Stimulated activated naive B cell treated with anti-CD40 and anti-IgM and Interleukin-4, amounts not matched to agents 10 μg/mL and 1 μg/mL and 100 μg/mL, for 72 hours (primary cell): ENCODE measurements at regions not wholly inside any gene's neighbourhood (a gene's known extent, or its start where the extent isn't known, plus 50 kb on each side); places are given as distances from the start of the nearest gene placed in this dataset.

ENCODE experiments used
- ATAC-seq, 2 donors: fragments of 150-1000 bp; cut with Tn5 transposase; replicated peaks; 2 replicates each; pipeline ENCODE4 v1.10.0; 2021; ENCODE audit warnings: moderate library complexity in 1 of 2
- DNase-seq: peaks from one replicate; pipeline ENCODE4 v3.0.0; 2021
- H3K27ac Mint-ChIP-seq: one replicate; pipeline ENCODE4 v1.8.0; 2022; ENCODE audit warnings: mild to moderate bottlenecking, mixed read lengths
- H3K27me3 Mint-ChIP-seq, 2 donors: one replicate each; pipeline ENCODE4 v1.8.0; 2022; ENCODE audit warnings: mixed read lengths in 2 of 2
- H3K36me3 Mint-ChIP-seq, 2 donors: one replicate each; pipeline ENCODE4 v1.8.0; 2022; ENCODE audit warnings: mixed read lengths in 2 of 2, mild to moderate bottlenecking in 1 of 2
- H3K4me1 Mint-ChIP-seq, 2 donors: one replicate each; pipeline ENCODE4 v1.8.0; 2022; ENCODE audit warnings: mixed read lengths in 2 of 2, mild to moderate bottlenecking in 1 of 2
- H3K4me3 Mint-ChIP-seq, 2 donors: one replicate each; pipeline ENCODE4 v1.8.0; 2022; ENCODE audit warnings: mild to moderate bottlenecking in 2 of 2, mixed read lengths in 2 of 2, moderate library complexity in 1 of 2
- H3K9me3 Mint-ChIP-seq, 2 donors: one replicate each; pipeline ENCODE4 v1.8.0; 2022; ENCODE audit warnings: mixed read lengths in 2 of 2, mild to moderate bottlenecking in 1 of 2

GRCh38 chr6:18997375-18997826 lies 610.3 kb downstream of the RNF144B start:
- Mint-ChIP-seq H3K4me1 (no peaks in the 10 kb centered on the region), H3K27ac (no peak overlapping the region), H3K4me3 (no peak overlapping the region), H3K36me3 (no peaks in the 10 kb centered on the region), H3K9me3 (peaks cover 0 to 4% of the 10 kb centered on the region in 2 donors), H3K27me3 (peaks cover 0 to 8% of the 10 kb centered on the region in 2 donors)
- ATAC-seq (peak; percentile 74 to 80), DNase-seq (no peak)

- Mint-ChIP-seq H3K36me3 (no peaks in the 10 kb centered on the region), H3K9me3 (peaks cover 0 to 2% of the 10 kb centered on the region in 2 donors), H3K4me1 (no peaks in the 10 kb centered on the region), H3K4me3 (no peak overlapping the region), H3K27me3 (no peaks in the 10 kb centered on the region), H3K27ac (no peak overlapping the region)
- no peak for DNase-seq
- ATAC-seq, result no peak
Observed at GRCh38 chr6:19002976-19003560, 615.9 kb downstream of the RNF144B start.

GRCh38 chr6:19004176-19004575 lies 617.0 kb downstream of the RNF144B start:
- Mint-ChIP-seq H3K9me3 (no peaks in the 10 kb centered on the region), H3K36me3 (no peaks in the 10 kb centered on the region), H3K27ac (no peak overlapping the region), H3K4me3 (no peak overlapping the region), H3K4me1 (no peaks in the 10 kb centered on the region), H3K27me3 (no peaks in the 10 kb centered on the region)
- no peak for DNase-seq
- ATAC-seq, result no peak

GRCh38 chr6:19009769-19010168 lies 622.6 kb downstream of the RNF144B start:
- no peak overlapping the region for H3K27ac Mint-ChIP-seq
- DNase-seq (no peak), ATAC-seq (no peak)
- no peaks in the 10 kb centered on the region for H3K27me3 Mint-ChIP-seq
- H3K9me3 Mint-ChIP-seq, result no peaks in the 10 kb centered on the region
- H3K4me3 Mint-ChIP-seq, result no peak overlapping the region
- H3K4me1 Mint-ChIP-seq, result no peaks in the 10 kb centered on the region
- no peaks in the 10 kb centered on the region for H3K36me3 Mint-ChIP-seq

- H3K9me3 Mint-ChIP-seq, result no peaks in the 10 kb centered on the region
- ATAC-seq, result no peak
- H3K4me3 Mint-ChIP-seq, result no peak overlapping the region
- no peak overlapping the region for H3K27ac Mint-ChIP-seq
- H3K4me1 Mint-ChIP-seq, result no peaks in the 10 kb centered on the region
- no peaks in the 10 kb centered on the region for H3K36me3 Mint-ChIP-seq
- no peaks in the 10 kb centered on the region for H3K27me3 Mint-ChIP-seq
- no peak for DNase-seq
Observed at GRCh38 chr6:19013026-19013705, 626.0 kb downstream of the RNF144B start.

GRCh38 chr6:19024737-19025136 lies 637.6 kb downstream of the RNF144B start:
- H3K36me3 Mint-ChIP-seq, result no peaks in the 10 kb centered on the region
- H3K27ac Mint-ChIP-seq, result no peak overlapping the region
- no peak overlapping the region for H3K4me3 Mint-ChIP-seq
- H3K4me1 Mint-ChIP-seq, result no peaks in the 10 kb centered on the region
- ATAC-seq, result peak in 1 of 2 donors; percentile 19
- peaks cover 0 to 1% of the 10 kb centered on the region in 2 donors for H3K9me3 Mint-ChIP-seq
- H3K27me3 Mint-ChIP-seq, result no peaks in the 10 kb centered on the region
- no peak for DNase-seq

- no peaks in the 10 kb centered on the region for H3K27me3 Mint-ChIP-seq
- DNase-seq, result no peak
Observed at GRCh38 chr6:19028201-19028600, 641.1 kb downstream of the RNF144B start.

GRCh38 chr6:19032591-19033295 lies 645.6 kb downstream of the RNF144B start:
- DNase-seq (no peak), ATAC-seq (no peak)
- Mint-ChIP-seq H3K4me3 (no peak overlapping the region), H3K9me3 (peaks cover 0 to 9% of the 10 kb centered on the region in 2 donors), H3K4me1 (no peaks in the 10 kb centered on the region), H3K27ac (no peak overlapping the region), H3K36me3 (no peaks in the 10 kb centered on the region), H3K27me3 (no peaks in the 10 kb centered on the region)

More at GRCh38 chr6:19028201-19028600, 641.1 kb downstream of the RNF144B start:
- Mint-ChIP-seq H3K27ac (no peak overlapping the region), H3K36me3 (no peaks in the 10 kb centered on the region), H3K4me1 (no peaks in the 10 kb centered on the region), H3K4me3 (no peak overlapping the region), H3K9me3 (peaks cover 0 to 7% of the 10 kb centered on the region in 2 donors)
- no peak for ATAC-seq

GRCh38 chr6:19033683-19034082 lies 646.5 kb downstream of the RNF144B start:
- no peaks in the 10 kb centered on the region for H3K4me1 Mint-ChIP-seq
- no peak for ATAC-seq
- H3K36me3 Mint-ChIP-seq, result no peaks in the 10 kb centered on the region
- no peak overlapping the region for H3K4me3 Mint-ChIP-seq
- no peaks in the 10 kb centered on the region for H3K27me3 Mint-ChIP-seq
- DNase-seq, result no peak
- H3K9me3 Mint-ChIP-seq, result peaks cover 0 to 9% of the 10 kb centered on the region in 2 donors
- H3K27ac Mint-ChIP-seq, result no peak overlapping the region

GRCh38 chr6:19034986-19035385 lies 647.8 kb downstream of the RNF144B start:
- ATAC-seq, result no peak
- Mint-ChIP-seq H3K9me3 (peaks cover 0 to 9% of the 10 kb centered on the region in 2 donors), H3K27ac (no peak overlapping the region), H3K27me3 (no peaks in the 10 kb centered on the region), H3K4me3 (no peak overlapping the region), H3K4me1 (no peaks in the 10 kb centered on the region), H3K36me3 (no peaks in the 10 kb centered on the region)
- DNase-seq, result no peak

- Mint-ChIP-seq H3K27me3 (no peaks in the 10 kb centered on the region), H3K27ac (no peak overlapping the region), H3K36me3 (no peaks in the 10 kb centered on the region), H3K9me3 (peaks cover 0 to 9% of the 10 kb centered on the region in 2 donors), H3K4me3 (no peak overlapping the region), H3K4me1 (no peaks in the 10 kb centered on the region)
- ATAC-seq (no peak), DNase-seq (no peak)
Observed at GRCh38 chr6:19035461-19036195, 648.5 kb downstream of the RNF144B start.

GRCh38 chr6:19036196-19036555 lies 649.0 kb downstream of the RNF144B start:
- H3K4me3 Mint-ChIP-seq, result no peak overlapping the region
- DNase-seq, result no peak
- H3K27me3 Mint-ChIP-seq, result no peaks in the 10 kb centered on the region
- H3K4me1 Mint-ChIP-seq, result no peaks in the 10 kb centered on the region
- H3K36me3 Mint-ChIP-seq, result no peaks in the 10 kb centered on the region
- peaks cover 0 to 9% of the 10 kb centered on the region in 2 donors for H3K9me3 Mint-ChIP-seq
- ATAC-seq, result no peak
- H3K27ac Mint-ChIP-seq, result no peak overlapping the region

- no peaks in the 10 kb centered on the region for H3K27me3 Mint-ChIP-seq
- DNase-seq (no peak), ATAC-seq (no peak)
- H3K4me3 Mint-ChIP-seq, result no peak overlapping the region
- no peaks in the 10 kb centered on the region for H3K4me1 Mint-ChIP-seq
- H3K9me3 Mint-ChIP-seq, result peaks cover 0 to 9% of the 10 kb centered on the region in 2 donors
- H3K36me3 Mint-ChIP-seq, result no peaks in the 10 kb centered on the region
- H3K27ac Mint-ChIP-seq, result no peak overlapping the region
Observed at GRCh38 chr6:19037607-19038006, 650.5 kb downstream of the RNF144B start.

GRCh38 chr6:19039287-19039686 lies 652.1 kb downstream of the RNF144B start:
- Mint-ChIP-seq H3K4me1 (no peaks in the 10 kb centered on the region), H3K27ac (no peak overlapping the region), H3K36me3 (no peaks in the 10 kb centered on the region), H3K9me3 (peaks cover 0 to 3% of the 10 kb centered on the region in 2 donors), H3K27me3 (no peaks in the 10 kb centered on the region), H3K4me3 (no peak overlapping the region)
- ATAC-seq (no peak), DNase-seq (no peak)
